ENCODE measurements at regions not wholly inside any gene's neighbourhood (a gene's known extent, or its start where the extent isn't known, plus 50 kb on each side); places are given as distances from the start of the nearest gene placed in this dataset.

GRCh38 chr15:94069844-94070243, 161.5 kb upstream of the MCTP2 start:
- Histone ChIP-seq H3K14ac (ENCODE audit: insufficient read length) (no peak overlapping the region), H3K4me1 (replicated peaks in 1 of 4; ENCODE audit: control insufficient read depth in 3 of 4, insufficient read depth in 4 of 4, low read length in 3 of 4) (no peaks in the 10 kb centered on the region), H3K23ac (ENCODE audit: insufficient read length) (no peak overlapping the region), H2AK5ac (ENCODE audit: low read depth, low read length) (no peak overlapping the region), H3K4me3 (ENCODE audit: extremely low read depth in 1 of 4, insufficient read depth in 2 of 4, low read depth in 3 of 4, low read length in 4 of 4) (no peak overlapping the region), H2BK12ac (ENCODE audit: low read depth, low read length) (no peak overlapping the region), H4K5ac (ENCODE audit: insufficient read length, low read depth, low read length) (no peak overlapping the region), H3K4ac (replicated peaks; ENCODE audit: insufficient read length, low read depth, low read length) (no peak overlapping the region), H3K36me3 (ENCODE audit: control insufficient read depth in 2 of 4, insufficient read depth in 4 of 4, low read length in 3 of 4) (no peaks in the 10 kb centered on the region), H3K4me2 (ENCODE audit: insufficient read depth in 1 of 2, low read depth in 2 of 2, low read length in 2 of 2) (no peak overlapping the region), H3K18ac (ENCODE audit: extremely low read depth, low read length) (no peak overlapping the region), H4K8ac (ENCODE audit: extremely low read depth, insufficient read depth, low read length) (no peak overlapping the region), H2AFZ (ENCODE audit: low read length) (no peak overlapping the region), H4K20me1 (replicated peaks in 1 of 2; ENCODE audit: control insufficient read depth in 1 of 2, insufficient read depth in 2 of 2, low read length in 2 of 2) (no peaks in the 10 kb centered on the region), H2BK20ac (ENCODE audit: low read length) (no peak overlapping the region), H2BK120ac (replicated peaks; ENCODE audit: low read depth, low read length) (no peak overlapping the region), H2BK5ac (ENCODE audit: low read depth, low read length) (no peak overlapping the region), H2BK15ac (ENCODE audit: low read length) (no peak overlapping the region), H3K27me3 (replicated peaks in 1 of 4; ENCODE audit: control insufficient read depth in 3 of 4, extremely low read depth in 1 of 4, insufficient read depth in 3 of 4, low read length in 3 of 4) (no peaks in the 10 kb centered on the region), H3K27ac (ENCODE audit: low read depth, low read length) (no peak overlapping the region), H4K91ac (replicated peaks; ENCODE audit: insufficient read length, low read length) (no peak overlapping the region), H3K23me2 (ENCODE audit: low read depth, low read length) (no peaks in the 10 kb centered on the region), H3K9ac (replicated peaks in 1 of 4; ENCODE audit: extremely low read depth in 1 of 4, low read depth in 3 of 4, low read length in 3 of 4) (no peak overlapping the region), H3K9me3 (ENCODE audit: insufficient read depth in 2 of 2, low read depth in 1 of 2, low read length in 1 of 2) (no peaks in the 10 kb centered on the region), H3K79me1 (ENCODE audit: low read depth, low read length) (no peaks in the 10 kb centered on the region), H3K79me2 (ENCODE audit: control insufficient read depth in 1 of 2, insufficient read depth in 2 of 2, low read length in 2 of 2) (no peaks in the 10 kb centered on the region), H3K56ac (replicated peaks; ENCODE audit: insufficient read length, low read depth, low read length) (no peak overlapping the region)
- WGBS, 2 experiments (ENCODE audit: extremely low coverage in 1 of 2, insufficient coverage in 1 of 2, insufficient read length in 1 of 2, insufficient replicate concordance in 2 of 2, low coverage in 1 of 2, low lambda C conversion rate in 2 of 2, missing lambda C conversion rate in 1 of 2), result 92% methylated on average over 9 of the region's 9 CpGs; no CpG with 5 or more reads in 1 of the 2 experiments
- ChIA-PET POLR2A (ENCODE audit: partially characterized antibody) (no interaction called here), CTCF (ENCODE audit: partially characterized antibody) (interaction anchor here (0.6 to 1.4 kb wide), 6 partner anchors 10 to 1275 kb away, joined by 3 to 5 read pairs (median 4); no protein-coding TSS in a partner anchor)
- DNase-seq (ENCODE audit: low read depth in 1 of 2, low spot score in 2 of 2) (no peak), FAIRE-seq (no peak)
- TF ChIP-seq TAF1 (IDR thresholded peaks at IDR 0.05; ENCODE audit: low read depth, low read length) (no peak), BRCA1 (IDR thresholded peaks at IDR 0.05; ENCODE audit: low read depth, low read length) (no peak), CHD1 (IDR thresholded peaks at IDR 0.05; ENCODE audit: low read depth, low read length) (no peak)

Data from H1 (cell line).